RWPE1 (cell line): ENCODE measurements at regions not wholly inside any gene's neighbourhood (a gene's known extent, or its start where the extent isn't known, plus 50 kb on each side); places are given as distances from the start of the nearest gene placed in this dataset.

Experiments
- CTCF ChIA-PET: fragments of 350-600 bp; sonication (Branson Sonifier 250); formaldehyde crosslinking; extraction: SDS; loops from one replicate; lab custom pipeline; 2021; lab: Yijun Ruan, JAX
- POLR2A ChIA-PET: fragments of 400-600 bp; formaldehyde crosslinking; extraction: SDS; loops from one replicate; lab custom pipeline; 2020; ENCODE audit warnings: antibody characterized with exemption; ENCODE audit not compliant: low non-redundant PET; lab: Yijun Ruan, JAX
- DNase-seq: peaks from one replicate; pipeline ENCODE4 v3.0.0; 2012; ENCODE audit warnings: low spot score
- H3K27ac ChIP-seq: fragments of 450-650 bp; 2 replicates; pipeline ENCODE4 v1.5.1; 2017
- TF ChIP-seq, protein P1 (sequence below): fragments of 450-650 bp; conservative IDR thresholded peaks from 2 replicates; pipeline ENCODE4 v1.5.1; 2017; ENCODE audit warnings: low read depth, mild to moderate bottlenecking

DNA sequence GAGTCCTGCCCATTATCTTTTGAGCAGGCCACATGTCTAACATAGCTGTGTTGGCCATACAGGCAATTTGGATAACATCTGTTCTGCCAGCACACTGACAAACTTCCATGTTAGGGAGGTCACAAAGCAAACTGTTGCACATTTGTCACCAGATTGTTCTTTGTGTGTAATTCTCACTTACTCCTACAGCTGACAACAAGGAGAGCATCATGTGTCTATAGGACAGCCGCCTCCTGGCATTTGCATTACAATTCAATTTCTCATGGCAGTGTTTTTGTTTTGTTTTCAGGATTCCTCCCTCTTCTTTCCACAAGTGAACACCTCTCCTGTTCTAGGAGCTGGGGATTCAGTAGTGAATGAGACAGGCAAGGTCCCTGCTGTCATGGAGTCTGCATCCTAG lies 94.3 kb upstream of the LEF1 start:
- ChIA-PET CTCF (no interaction called here), POLR2A (no interaction called here)
- DNase-seq, result no peak
- no peak overlapping the region for H3K27ac ChIP-seq
- TF ChIP-seq, protein P1, sequence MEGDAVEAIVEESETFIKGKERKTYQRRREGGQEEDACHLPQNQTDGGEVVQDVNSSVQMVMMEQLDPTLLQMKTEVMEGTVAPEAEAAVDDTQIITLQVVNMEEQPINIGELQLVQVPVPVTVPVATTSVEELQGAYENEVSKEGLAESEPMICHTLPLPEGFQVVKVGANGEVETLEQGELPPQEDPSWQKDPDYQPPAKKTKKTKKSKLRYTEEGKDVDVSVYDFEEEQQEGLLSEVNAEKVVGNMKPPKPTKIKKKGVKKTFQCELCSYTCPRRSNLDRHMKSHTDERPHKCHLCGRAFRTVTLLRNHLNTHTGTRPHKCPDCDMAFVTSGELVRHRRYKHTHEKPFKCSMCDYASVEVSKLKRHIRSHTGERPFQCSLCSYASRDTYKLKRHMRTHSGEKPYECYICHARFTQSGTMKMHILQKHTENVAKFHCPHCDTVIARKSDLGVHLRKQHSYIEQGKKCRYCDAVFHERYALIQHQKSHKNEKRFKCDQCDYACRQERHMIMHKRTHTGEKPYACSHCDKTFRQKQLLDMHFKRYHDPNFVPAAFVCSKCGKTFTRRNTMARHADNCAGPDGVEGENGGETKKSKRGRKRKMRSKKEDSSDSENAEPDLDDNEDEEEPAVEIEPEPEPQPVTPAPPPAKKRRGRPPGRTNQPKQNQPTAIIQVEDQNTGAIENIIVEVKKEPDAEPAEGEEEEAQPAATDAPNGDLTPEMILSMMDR, result no peak

DNA sequence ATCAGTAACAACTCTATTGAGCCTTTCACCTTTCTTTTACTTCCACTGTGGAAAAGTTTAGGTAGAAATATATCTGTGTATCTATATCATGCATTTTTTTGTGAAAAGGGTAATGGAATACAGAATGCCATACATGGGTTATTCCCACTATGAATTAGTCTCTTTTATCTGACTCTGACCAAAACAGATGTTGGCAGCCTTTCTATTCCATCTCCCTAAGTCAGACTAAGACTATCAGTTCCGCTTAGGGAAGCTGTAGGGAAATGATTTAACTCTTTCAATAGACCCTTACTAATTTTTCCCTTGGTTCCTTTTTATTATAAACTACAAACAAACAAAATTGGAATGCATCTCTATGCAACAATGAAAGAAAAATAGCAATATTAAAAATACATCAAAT lies 92.3 kb upstream of the LEF1 start:
- DNase-seq, result no peak
- TF ChIP-seq, protein P1, result no peak
- CTCF ChIA-PET, result no interaction called here
- H3K27ac ChIP-seq, result no peak overlapping the region
- POLR2A ChIA-PET, result no interaction called here

DNA sequence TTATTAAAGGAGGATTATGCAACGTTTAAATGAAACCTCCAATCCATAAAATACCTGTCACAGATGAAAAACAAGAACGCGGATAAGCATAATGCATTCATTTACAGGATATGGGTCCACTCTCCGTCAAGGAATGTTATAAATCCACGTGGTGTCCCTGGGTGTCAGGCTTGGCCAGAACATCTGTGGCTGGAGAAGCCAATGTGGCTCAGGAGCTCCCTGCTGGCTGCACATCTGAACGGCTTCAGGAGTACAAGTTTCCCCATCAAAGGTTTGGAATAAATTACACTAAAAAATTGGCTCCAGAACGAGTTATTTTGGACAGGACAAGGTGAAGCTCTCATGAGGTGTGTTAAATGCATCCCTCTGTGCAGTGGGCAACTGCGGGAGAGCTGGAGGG lies 87.8 kb upstream of the LEF1 start:
- H3K27ac ChIP-seq, result no peak overlapping the region
- TF ChIP-seq, protein P1, result no peak
- ChIA-PET CTCF (no interaction called here), POLR2A (no interaction called here)
- DNase-seq, result no peak

DNA sequence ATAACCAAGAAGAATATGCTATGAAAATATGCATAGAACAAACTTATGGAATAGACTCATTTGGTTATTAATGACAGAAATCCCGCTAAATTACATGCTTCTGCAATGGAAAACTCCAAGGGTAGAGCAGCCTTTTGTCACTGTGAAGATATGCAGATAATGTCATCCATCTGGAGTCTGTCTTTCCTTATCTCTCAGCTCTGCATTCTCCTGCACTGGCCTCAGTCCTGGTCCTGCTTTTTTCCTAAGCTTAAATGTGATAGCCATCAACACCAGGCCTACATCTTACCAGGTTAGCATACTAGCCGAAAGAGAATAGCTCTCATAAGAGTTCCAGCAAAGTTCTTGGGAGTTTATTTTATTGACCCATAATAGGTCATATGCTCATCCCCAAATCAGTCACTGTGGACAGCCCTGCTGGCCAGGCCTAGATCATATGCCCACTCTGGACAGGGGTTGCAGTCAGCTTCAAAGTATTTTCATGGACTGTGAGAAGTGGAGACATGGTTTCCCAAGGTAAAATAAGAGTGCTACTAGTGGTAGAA lies 86.5 kb upstream of the LEF1 start:
- CTCF ChIA-PET, result interaction anchor here (0.7 kb wide), 1 partner anchor 318 kb away, joined by 3 read pairs; no protein-coding TSS in a partner anchor
- POLR2A ChIA-PET, result no interaction called here
- DNase-seq, result no peak
- H3K27ac ChIP-seq, result no peak overlapping the region
- TF ChIP-seq, protein P1, result no peak

DNA sequence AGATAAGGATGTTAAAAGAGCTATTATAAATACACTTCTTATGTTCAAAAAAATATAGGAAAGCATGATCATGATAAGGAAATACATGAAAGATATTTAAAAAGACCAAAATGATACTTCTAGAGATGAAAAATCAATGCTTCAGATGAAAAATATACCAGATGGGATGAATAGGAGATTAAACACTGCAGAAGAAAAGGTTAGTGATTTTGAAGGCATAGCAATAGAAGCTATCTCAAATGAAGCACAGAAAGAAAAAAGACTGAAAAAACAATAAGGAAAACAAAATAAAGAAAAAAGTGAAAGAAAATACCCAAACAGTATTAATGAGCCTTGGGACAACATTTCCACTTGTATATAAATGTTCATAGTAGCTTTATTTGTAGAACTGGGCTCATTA lies 80.7 kb upstream of the LEF1 start:
- H3K27ac ChIP-seq, result no peak overlapping the region
- ChIA-PET CTCF (interaction anchor here (0.5 to 0.7 kb wide), 3 partner anchors 310 to 849 kb away, joined by 3 to 5 read pairs (median 4); no protein-coding TSS in a partner anchor), POLR2A (no interaction called here)
- DNase-seq, result no peak
- TF ChIP-seq, protein P1, result no peak

DNA sequence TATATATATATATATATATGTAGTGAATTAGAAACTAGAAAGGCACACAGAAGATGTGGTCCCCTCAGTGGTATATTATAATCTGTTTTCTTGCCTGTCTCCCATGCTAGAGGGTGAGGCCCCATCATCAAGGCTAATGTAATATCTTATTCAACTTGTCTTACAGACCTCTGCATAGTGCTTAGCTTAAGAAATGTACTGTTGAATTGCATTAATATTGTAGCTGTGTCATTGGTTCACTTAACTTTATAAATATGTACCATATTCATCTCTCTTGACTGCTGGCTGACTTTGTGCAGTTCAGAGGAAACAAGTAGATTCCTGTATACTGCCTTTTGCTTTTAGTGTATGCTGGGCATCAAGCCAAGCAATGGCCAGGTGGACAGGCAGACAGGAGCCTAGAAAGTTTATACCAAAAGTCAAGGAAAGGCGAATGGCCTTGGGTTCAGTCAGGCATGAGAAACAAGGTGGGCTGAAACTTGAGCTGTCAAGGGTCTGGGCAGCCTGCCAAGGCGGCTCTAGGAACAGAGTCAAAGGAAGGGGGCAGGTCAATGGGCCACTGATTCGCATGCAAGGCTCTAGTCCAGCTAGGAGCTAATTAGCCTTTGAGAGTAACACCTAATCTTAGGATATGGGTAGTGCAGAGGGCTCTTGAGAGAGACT lies 78.8 kb upstream of the LEF1 start:
- CTCF ChIA-PET, result no interaction called here
- POLR2A ChIA-PET, result no interaction called here
- no peak for DNase-seq
- H3K27ac ChIP-seq, result no peak overlapping the region
- TF ChIP-seq, protein P1, result no peak
